Uterus (tissue), 2 donors: ENCODE measurements at regions not wholly inside any gene's neighbourhood (a gene's known extent, or its start where the extent isn't known, plus 50 kb on each side); places are given as distances from the start of the nearest gene placed in this dataset.

Experiments
- CTCF ChIP-seq, 4 experiments: fragments of 200-600 bp in 2 of 4; fragments of 450-650 bp in 2 of 4; sonication (generic) in 2 of 4; IDR thresholded peaks; one replicate each; pipeline ENCODE4 v1.5.1; 2016 to 2019; ENCODE audit warnings: antibody characterized with exemption in 4 of 4, mild to moderate bottlenecking in 2 of 4, moderate library complexity in 1 of 4
- POLR2A ChIP-seq, 2 donors: fragments of 450-650 bp; IDR thresholded peaks; one replicate each; pipeline ENCODE4 v1.6.1; 2016; ENCODE audit warnings: antibody characterized with exemption in 2 of 2, mild to moderate bottlenecking in 1 of 2, moderate library complexity in 1 of 2

GRCh38 chr4:186912606-186913005, 188.9 kb upstream of the FAT1 start:
- TF ChIP-seq CTCF (IDR thresholded peaks at IDR 0.05) = no peak
- TF ChIP-seq POLR2A (IDR thresholded peaks at IDR 0.05) = no peak
